ENCODE measurements at regions not wholly inside any gene's neighbourhood (a gene's known extent, or its start where the extent isn't known, plus 50 kb on each side); places are given as distances from the start of the nearest gene placed in this dataset.

- intact Hi-C loops (cut with micrococcal nuclease), result no loop called here
Measured at GRCh38 chr12:87794854-87795253, 234.3 kb downstream of the C12orf50 start.

DNA sequence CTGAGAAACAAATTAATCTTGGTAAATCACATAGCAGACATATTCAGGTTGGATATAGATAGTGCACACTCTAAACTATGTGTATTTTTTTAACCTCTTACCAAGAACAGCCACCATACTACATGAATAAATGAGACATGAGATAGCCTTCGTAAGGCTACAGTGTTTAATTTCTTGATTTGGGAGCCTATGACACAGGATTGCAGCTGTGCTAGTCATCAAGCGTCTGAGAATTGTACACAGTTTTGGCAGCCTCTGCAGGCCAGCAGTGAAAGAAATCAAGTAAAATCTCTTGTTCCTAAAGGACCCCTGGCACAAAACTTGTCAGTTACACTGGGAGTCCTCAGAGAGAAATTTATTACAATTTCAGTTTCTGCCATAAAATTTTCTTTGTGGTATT is 236.1 kb downstream of the C12orf50 start:
- intact Hi-C loops (cut with micrococcal nuclease), result no loop called here

DNA sequence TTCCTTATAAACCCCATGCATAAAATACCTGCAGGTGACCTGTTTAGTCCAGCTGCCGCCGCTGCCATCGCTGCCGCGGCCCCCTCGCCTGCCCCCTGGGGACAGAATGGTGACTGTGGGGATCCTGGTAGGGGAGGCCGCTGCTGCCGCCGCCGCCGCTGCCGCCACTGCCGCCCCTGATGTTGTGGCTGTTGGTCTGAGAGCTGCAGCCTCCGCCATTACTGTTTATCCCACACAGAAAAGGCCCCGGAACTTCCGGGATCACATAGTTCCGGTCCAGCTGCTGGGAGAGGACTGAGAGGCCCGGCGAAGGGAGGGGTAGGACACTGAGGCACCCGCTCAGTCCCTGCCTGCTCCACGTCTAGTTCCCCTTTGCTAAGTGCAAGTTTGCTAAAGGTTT is 244.9 kb downstream of the C12orf50 start:
- intact Hi-C loops (cut with micrococcal nuclease), result no loop called here

DNA sequence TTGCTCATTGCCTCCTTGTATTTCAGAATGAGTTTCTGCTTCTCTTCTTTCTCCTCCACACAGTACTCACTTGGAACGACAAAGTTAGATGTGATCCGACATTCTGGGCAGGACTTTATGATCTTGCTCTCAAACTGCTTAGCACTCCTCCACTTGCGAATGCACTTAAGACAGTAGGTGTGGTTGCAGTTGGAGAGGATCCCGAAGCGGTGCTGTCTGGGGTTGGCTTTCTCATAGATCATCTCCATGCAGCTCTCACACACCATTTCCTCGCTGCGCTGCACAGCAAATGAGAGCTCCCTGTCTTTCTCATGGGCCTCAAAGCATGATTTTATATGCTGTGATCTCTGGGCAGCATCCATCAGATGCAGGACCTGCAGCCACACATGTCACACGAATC is 245.7 kb downstream of the C12orf50 start:
- intact Hi-C loops (cut with micrococcal nuclease), result no loop called here

DNA sequence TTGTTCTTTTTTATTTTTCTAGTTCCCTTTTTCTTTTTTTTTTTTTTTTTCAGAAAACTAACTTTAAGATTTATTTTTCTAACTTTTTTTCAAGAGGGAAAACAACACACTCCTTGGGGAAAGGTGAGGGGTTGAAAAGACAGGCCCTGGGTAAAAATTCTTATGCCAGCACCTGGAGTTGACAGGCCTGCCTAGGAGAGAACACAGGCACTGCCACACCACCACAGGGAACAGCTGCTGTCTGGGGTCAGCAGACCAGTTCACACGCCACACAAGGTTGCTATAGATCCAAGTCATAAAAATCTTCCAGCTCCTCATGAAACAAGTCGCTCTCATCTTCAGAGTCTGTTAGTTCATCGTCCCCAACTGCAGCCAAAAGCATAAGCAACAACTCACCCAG is 246.4 kb downstream of the C12orf50 start:
- intact Hi-C loops (cut with micrococcal nuclease), result no loop called here

GRCh38 chr12:87779858-87780498 is 249.2 kb downstream of the C12orf50 start:
- intact Hi-C loops (cut with micrococcal nuclease), result no loop called here

DNA sequence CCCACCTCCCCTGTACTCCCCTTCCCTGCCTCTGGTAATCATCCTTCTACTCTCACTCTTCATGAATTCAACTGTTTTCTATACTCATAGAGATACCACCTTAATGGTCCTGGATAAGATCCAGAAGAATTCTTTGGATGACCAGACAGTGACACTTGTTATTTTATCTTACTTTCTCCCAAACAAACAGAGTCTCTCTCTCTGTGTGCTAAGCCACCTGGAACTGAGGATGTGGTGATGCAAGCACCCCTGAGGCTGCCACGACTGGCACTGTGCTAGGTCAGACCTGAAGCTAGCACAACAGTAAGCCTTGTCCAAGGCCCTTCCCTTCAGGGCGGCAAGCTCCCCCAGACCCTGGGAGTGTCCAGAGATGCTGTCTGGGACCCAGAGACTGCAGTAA is 250.2 kb downstream of the C12orf50 start:
- intact Hi-C loops (cut with micrococcal nuclease), result no loop called here

DNA sequence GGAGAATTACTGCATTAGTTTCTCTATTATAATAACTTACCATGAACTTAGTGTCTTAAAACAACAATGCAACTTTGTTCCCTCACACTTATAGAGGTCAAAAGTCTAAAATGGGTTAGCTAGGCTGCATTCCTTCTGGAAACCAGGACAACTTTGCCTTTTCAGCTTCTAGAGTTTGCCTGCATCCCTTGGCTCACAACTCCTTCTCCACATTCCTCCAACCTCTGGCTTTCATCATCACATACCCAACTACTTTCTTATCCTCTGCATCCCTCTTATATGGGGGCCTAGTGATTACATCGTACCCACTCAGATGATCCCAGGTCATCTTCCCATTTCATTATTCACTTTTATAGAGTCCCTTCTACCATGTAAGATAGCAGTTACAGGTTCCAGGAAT is 251.1 kb downstream of the C12orf50 start:
- intact Hi-C loops (cut with micrococcal nuclease), result no loop called here

GRCh38 chr12:87775784-87776183 is 253.4 kb downstream of the C12orf50 start:
- intact Hi-C loops (cut with micrococcal nuclease), result no loop called here

- intact Hi-C loops (cut with micrococcal nuclease), result no loop called here
Measured at GRCh38 chr12:87775051-87775450, 254.2 kb downstream of the C12orf50 start.

GRCh38 chr12:87772401-87772800 is 256.8 kb downstream of the C12orf50 start:
- intact Hi-C loops (cut with micrococcal nuclease), result no loop called here

GRCh38 chr12:87768501-87769287 is 260.5 kb downstream of the C12orf50 start:
- intact Hi-C loops (cut with micrococcal nuclease), result no loop called here

GRCh38 chr12:87766044-87766443 is 263.2 kb downstream of the C12orf50 start:
- intact Hi-C loops (cut with micrococcal nuclease), result no loop called here

- intact Hi-C loops (cut with micrococcal nuclease), result no loop called here
Measured at GRCh38 chr12:87760943-87761342, 268.3 kb downstream of the C12orf50 start.

- intact Hi-C loops (cut with micrococcal nuclease), result no loop called here
Measured at GRCh38 chr12:87758271-87758670, 270.9 kb downstream of the C12orf50 start.

DNA sequence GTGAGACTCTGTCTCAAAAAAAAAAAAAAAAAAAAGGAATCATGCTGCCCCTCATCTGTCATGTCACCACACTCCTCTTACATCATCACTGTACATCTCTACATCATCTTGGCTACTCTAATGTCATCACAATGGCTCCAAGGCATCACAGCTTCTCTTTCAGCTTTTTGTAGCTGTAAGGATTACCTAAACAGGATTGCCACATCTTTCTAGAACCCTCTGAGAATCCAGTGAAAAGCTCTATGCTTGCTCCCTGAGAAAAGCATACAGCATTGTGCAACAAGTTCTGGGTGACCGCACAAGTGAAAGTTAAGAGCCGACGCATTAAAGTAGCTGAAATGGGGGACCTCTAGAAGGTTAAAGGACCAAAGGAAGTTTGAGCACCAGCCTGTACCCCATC is 272.5 kb downstream of the C12orf50 start:
- intact Hi-C loops (cut with micrococcal nuclease), result no loop called here

GRCh38 chr12:87756111-87756510 is 273.1 kb downstream of the C12orf50 start:
- intact Hi-C loops (cut with micrococcal nuclease), result no loop called here

DNA sequence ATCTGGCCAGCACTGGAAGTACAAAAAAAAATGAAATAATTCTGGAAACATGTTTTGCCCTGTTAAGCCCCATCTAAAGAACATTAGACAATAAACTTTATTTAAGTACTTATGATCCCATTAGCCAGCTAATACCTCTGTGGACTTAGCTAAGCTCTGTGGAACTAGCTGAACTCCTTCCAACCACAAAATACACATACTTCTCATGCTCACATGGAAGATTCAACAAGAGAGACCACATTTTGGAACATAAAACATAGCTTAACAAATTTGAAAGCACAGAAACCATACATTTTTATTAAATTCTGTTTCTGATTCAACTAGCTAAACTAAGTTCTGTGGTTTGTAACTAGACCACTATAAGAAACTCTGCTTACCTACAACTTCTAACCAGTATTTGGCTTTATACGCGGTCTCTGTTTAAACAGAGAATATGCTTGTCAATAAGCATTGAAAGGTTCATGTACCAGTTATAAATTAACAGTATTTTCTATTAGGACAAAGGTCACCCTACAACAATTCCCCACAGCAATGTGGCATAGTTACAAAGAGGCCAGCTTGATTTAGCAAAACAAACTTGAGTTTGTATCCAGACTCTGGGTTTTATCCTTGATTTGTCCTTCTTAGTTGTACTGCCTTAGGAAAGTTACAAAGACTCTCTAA is 300.1 kb downstream of the C12orf50 start:
- intact Hi-C loops (cut with micrococcal nuclease), result no loop called here

- intact Hi-C loops (cut with micrococcal nuclease), result no loop called here
Measured at GRCh38 chr12:87720967-87721366, 308.2 kb downstream of the C12orf50 start.

DNA sequence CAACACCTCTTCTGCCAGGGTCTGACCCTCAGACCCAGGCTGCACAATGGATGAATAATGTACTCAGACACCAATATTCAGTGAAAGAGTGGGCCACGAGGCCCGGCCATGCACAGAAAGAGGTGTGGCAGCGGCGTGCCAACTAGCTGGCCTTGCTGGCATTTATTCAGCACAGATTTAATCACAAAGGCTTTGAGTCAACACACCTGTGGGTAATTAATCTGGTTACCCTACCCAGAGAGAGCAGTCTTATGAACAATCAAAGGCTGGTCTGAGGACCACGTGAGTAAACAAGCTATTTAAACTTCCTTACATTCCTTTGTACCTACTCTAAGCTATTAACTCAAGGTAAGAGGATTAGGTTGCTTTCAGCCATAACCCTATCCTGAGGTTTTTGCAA is 324.8 kb downstream of the C12orf50 start:
- intact Hi-C loops (cut with micrococcal nuclease), result no loop called here

DNA sequence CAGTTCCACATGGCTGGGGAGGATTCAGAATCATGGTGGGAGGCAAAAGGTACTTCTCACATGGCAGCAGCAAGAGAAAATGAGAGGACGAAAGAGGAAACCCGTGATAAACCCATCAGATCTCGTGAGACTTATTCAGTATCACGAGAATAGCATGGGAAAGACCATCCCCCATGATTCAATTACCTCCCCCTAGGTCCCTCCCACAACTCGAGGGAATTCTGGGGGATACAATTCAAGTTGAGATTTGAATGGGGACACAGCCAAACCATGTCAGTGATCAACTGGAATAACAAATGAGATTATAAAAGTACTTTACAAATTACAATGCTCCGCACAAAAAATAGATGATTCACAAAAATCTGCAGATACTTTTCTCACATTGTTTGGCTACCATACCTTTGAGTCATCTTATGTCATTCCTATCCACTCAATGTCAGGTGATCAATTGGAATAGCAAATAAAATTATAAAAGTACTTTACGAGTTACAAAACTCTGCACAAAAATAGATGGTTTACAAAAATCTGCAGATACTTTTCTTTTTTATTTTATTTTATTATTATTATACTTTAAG is 338.9 kb downstream of the C12orf50 start:
- intact Hi-C loops (cut with micrococcal nuclease), result no loop called here

DNA sequence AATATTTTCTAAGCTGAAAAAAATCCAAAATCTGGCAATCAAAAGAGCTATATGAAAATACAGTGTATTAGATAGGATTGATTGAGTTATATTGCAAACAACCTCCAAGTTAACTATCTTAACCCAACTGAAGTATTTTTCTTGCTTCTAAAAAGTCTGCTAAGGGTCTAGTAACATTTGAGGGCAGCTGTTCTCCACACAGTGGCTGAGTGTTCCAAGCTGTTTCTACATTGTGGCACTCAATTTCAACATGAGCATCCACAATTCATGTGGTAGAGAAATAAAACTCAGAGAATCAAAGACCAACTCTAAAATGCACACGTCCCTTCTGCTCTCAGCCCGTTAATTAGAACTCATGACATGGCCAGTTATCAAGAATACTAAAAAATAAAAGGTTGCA is 340.0 kb downstream of the C12orf50 start:
- intact Hi-C loops (cut with micrococcal nuclease), result no loop called here
